ENCODE measurements at regions not wholly inside any gene's neighbourhood (a gene's known extent, or its start where the extent isn't known, plus 50 kb on each side); places are given as distances from the start of the nearest gene placed in this dataset.

DNA sequence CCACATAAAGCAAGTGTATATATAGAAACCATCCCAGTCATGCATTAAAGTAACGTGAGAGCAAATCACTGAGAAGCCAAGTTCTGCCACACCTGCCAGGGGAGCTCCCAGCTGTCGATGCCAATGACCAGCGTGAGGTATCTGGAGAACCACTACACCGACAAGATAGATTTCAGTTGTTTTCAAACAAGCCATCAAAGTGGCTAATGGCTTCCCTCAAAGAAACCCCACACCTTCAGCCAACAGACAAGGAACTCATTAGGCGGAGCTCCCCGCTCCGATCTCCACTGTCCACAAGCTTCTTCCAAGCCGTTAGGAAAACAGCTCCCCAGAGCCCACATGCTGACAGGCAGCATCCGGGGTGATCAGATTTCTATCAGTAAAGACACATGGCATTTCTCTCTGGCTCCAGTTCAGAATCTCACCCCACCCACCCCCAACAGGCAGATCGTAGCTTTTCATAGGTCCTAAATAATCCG lies 54.2 kb upstream of the SPATA12 start:
- H3K18ac ChIP-seq (ENCODE audit: extremely low read depth, low read length): 0 out of 2 replicates have a peak overlapping the region, but pooled peaks have one; percentile 32
- no peak overlapping the region for H3K4me2 ChIP-seq (ENCODE audit: insufficient read depth in 1 of 2, low read depth in 2 of 2, low read length in 2 of 2)
- H3K23ac ChIP-seq (ENCODE audit: insufficient read length): no peak overlapping the region
- FAIRE-seq (peak; percentile 36), DNase-seq (ENCODE audit: low read depth in 1 of 2, low spot score in 2 of 2) (no peak)
- WGBS, 2 experiments (ENCODE audit: extremely low coverage in 1 of 2, insufficient coverage in 1 of 2, insufficient read length in 1 of 2, insufficient replicate concordance in 2 of 2, low coverage in 1 of 2, low lambda C conversion rate in 2 of 2, missing lambda C conversion rate in 1 of 2): 84% methylated on average over 11 of the region's 11 CpGs; no CpG with 5 or more reads in 1 of the 2 experiments
- H3K27me3 ChIP-seq (replicated peaks in 1 of 4; ENCODE audit: control insufficient read depth in 3 of 4, extremely low read depth in 1 of 4, insufficient read depth in 3 of 4, low read length in 3 of 4): no peaks in the 10 kb centered on the region
- no peaks in the 10 kb centered on the region for H3K23me2 ChIP-seq (ENCODE audit: low read depth, low read length)
- peaks cover 2 to 8% (median 4%) of the 10 kb centered on the region in 4 experiments; a peak in 3 of 7 replicates for H3K4me1 ChIP-seq (replicated peaks in 1 of 4; ENCODE audit: control insufficient read depth in 3 of 4, insufficient read depth in 4 of 4, low read length in 3 of 4)
- POLR2A ChIA-PET (ENCODE audit: partially characterized antibody): interaction anchor here (1.8 kb wide), 1 partner anchor 54 kb away, joined by 3 read pairs; the partner anchor contains the start of gene SPATA12
- H4K20me1 ChIP-seq (replicated peaks in 1 of 2; ENCODE audit: control insufficient read depth in 1 of 2, insufficient read depth in 2 of 2, low read length in 2 of 2): no peaks in the 10 kb centered on the region
- H2AFZ ChIP-seq (ENCODE audit: low read length): no peak overlapping the region
- no peak overlapping the region for H3K4ac ChIP-seq (replicated peaks; ENCODE audit: insufficient read length, low read depth, low read length)
- 0 out of 2 replicates have a peak overlapping the region, but pooled peaks have one; percentile 27 for H2BK12ac ChIP-seq (ENCODE audit: low read depth, low read length)
- H3K14ac ChIP-seq (ENCODE audit: insufficient read length): no peak overlapping the region
- no peaks in the 10 kb centered on the region for H3K79me1 ChIP-seq (ENCODE audit: low read depth, low read length)
- H3K4me3 ChIP-seq (ENCODE audit: extremely low read depth in 1 of 4, insufficient read depth in 2 of 4, low read depth in 3 of 4, low read length in 4 of 4): no peak overlapping the region
- no peaks in the 10 kb centered on the region for H3K36me3 ChIP-seq (ENCODE audit: control insufficient read depth in 2 of 4, insufficient read depth in 4 of 4, low read length in 3 of 4)
- H2BK15ac ChIP-seq (ENCODE audit: low read length): no peak overlapping the region
- no peak overlapping the region for H3K27ac ChIP-seq (ENCODE audit: low read depth, low read length)
- peak overlapping the region; percentile 9; the same call in 1 of the 2 replicates for H2BK5ac ChIP-seq (ENCODE audit: low read depth, low read length)
- H4K8ac ChIP-seq (ENCODE audit: extremely low read depth, insufficient read depth, low read length): no peak overlapping the region; the same call in 1 of the 2 replicates
- H2AK5ac ChIP-seq (ENCODE audit: low read depth, low read length): no peak overlapping the region
- H3K9me3 ChIP-seq (ENCODE audit: insufficient read depth in 2 of 2, low read depth in 1 of 2, low read length in 1 of 2): no peaks in the 10 kb centered on the region
- H3K56ac ChIP-seq (replicated peaks; ENCODE audit: insufficient read length, low read depth, low read length): no peak overlapping the region
- CTCF ChIA-PET (ENCODE audit: partially characterized antibody): interaction anchor here (0.6 to 6.9 kb wide), 15 partner anchors 9 to 323 kb away, joined by 3 to 63 read pairs (median 3); partner anchors contain the start of gene TASOR
- H2BK120ac ChIP-seq (replicated peaks; ENCODE audit: low read depth, low read length): no peak overlapping the region
- H4K91ac ChIP-seq (replicated peaks; ENCODE audit: insufficient read length, low read length): no peak overlapping the region
- no peak overlapping the region for H2BK20ac ChIP-seq (ENCODE audit: low read length)
- peak overlapping the region in 1 of 4 experiments; percentile 32; a peak in 1 of 7 replicates for H3K9ac ChIP-seq (replicated peaks in 1 of 4; ENCODE audit: extremely low read depth in 1 of 4, low read depth in 3 of 4, low read length in 3 of 4)
- H3K79me2 ChIP-seq (ENCODE audit: control insufficient read depth in 1 of 2, insufficient read depth in 2 of 2, low read length in 2 of 2): no peaks in the 10 kb centered on the region
- no peak overlapping the region for H4K5ac ChIP-seq (ENCODE audit: insufficient read length, low read depth, low read length)
- no peak for TF ChIP-seq SIN3A (conservative IDR thresholded peaks at IDR 0.05 in 1 of 2, IDR thresholded peaks at IDR 0.05 in 1 of 2; ENCODE audit: low read depth in 1 of 2, low read length in 2 of 2)
- no peak for TF ChIP-seq GTF2F1 (IDR thresholded peaks at IDR 0.05; ENCODE audit: borderline replicate concordance, low read depth, low read length)
- no peak for TF ChIP-seq RXRA (IDR thresholded peaks at IDR 0.05; ENCODE audit: insufficient read depth, low read depth, low read length)
- TF ChIP-seq EGR1 (IDR thresholded peaks at IDR 0.05; ENCODE audit: borderline replicate concordance, low read depth, low read length): no peak
- no peak for TF ChIP-seq JUND (IDR thresholded peaks at IDR 0.05; ENCODE audit: low read length)
- no peak for TF ChIP-seq ASH2L (IDR thresholded peaks at IDR 0.05; ENCODE audit: low read length)
- TF ChIP-seq TAF1 (IDR thresholded peaks at IDR 0.05; ENCODE audit: low read depth, low read length): no peak
- no peak for TF ChIP-seq HDAC6 (IDR thresholded peaks at IDR 0.05; ENCODE audit: low read depth, low read length)
- no peak for TF ChIP-seq RBBP5 (IDR thresholded peaks at IDR 0.05; ENCODE audit: borderline replicate concordance, low read depth, low read length)
- no peak for TF ChIP-seq POU5F1 (IDR thresholded peaks at IDR 0.05; ENCODE audit: low read depth, low read length)
- TF ChIP-seq KDM1A (IDR thresholded peaks at IDR 0.05; ENCODE audit: borderline replicate concordance, low read length): no peak
- TF ChIP-seq POLR2AphosphoS5 (IDR thresholded peaks at IDR 0.05; ENCODE audit: low read depth, low read length): no peak
- no peak for TF ChIP-seq NANOG (IDR thresholded peaks at IDR 0.05; ENCODE audit: insufficient read depth, low read depth, low read length, poor library complexity, severe bottlenecking)
- no peak for TF ChIP-seq SP1 (IDR thresholded peaks at IDR 0.05; ENCODE audit: low read depth, low read length)
- no peak for TF ChIP-seq TCF12 (IDR thresholded peaks at IDR 0.05; ENCODE audit: low read depth, low read length)
